ENCODE measurements at regions not wholly inside any gene's neighbourhood (a gene's known extent, or its start where the extent isn't known, plus 50 kb on each side); places are given as distances from the start of the nearest gene placed in this dataset.

DNA sequence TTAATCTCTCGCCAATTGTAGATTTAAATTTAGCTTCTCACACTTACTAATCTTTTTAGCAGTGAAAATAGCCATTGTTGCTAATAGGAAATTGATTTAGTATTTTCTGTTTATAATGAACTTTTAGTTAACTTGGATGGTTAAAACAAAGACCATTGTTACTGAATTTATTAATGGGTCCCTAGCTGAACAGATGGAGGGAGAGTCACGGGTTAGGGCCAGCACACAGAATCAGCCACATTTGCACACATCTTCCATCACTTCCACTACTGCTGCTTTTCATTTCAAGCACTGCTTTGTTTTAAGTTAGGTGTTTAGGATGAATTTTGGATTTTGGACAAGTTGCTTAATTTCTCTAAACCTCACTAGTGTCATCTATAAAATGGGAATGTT lies 125.9 kb upstream of the ADAMTSL1 start:
- intact Hi-C loops (cut with micrococcal nuclease) = no loop called here
- Histone ChIP-seq H3K9me2 (replicated peaks; ENCODE audit: low read length) (no peaks in the 10 kb centered on the region), H3K79me2 (ENCODE audit: low read length) (no peaks in the 10 kb centered on the region), H3K27ac (ENCODE audit: low read length) (no peak overlapping the region), H3K4me3 (ENCODE audit: low read length) (no peak overlapping the region), H3K9ac (ENCODE audit: low read length) (no peak overlapping the region), H3K9me3 (ENCODE audit: low read length) (no peaks in the 10 kb centered on the region), H4K20me1 (ENCODE audit: low read length) (no peaks in the 10 kb centered on the region), H3K4me2 (ENCODE audit: low read length) (no peak overlapping the region), H3K36me3 (ENCODE audit: low read depth, low read length) (no peaks in the 10 kb centered on the region), H3K27me3 (ENCODE audit: low read length) (no peaks in the 10 kb centered on the region), H3K4me1 (ENCODE audit: insufficient read depth, low read length) (no peaks in the 10 kb centered on the region), H2AFZ (ENCODE audit: low read length) (no peak overlapping the region), H3F3A (ENCODE audit: low read length, unreplicated experiment) (no peaks in the 10 kb centered on the region)
- ChIA-PET POLR2A (ENCODE audit: unreplicated experiment) (interaction anchor here (0.6 kb wide), 1 partner anchor 372 kb away, joined by 3 read pairs; no protein-coding TSS in a partner anchor), CTCF (no interaction called here)
- no peak for ATAC-seq
- DNase-seq = no peak
- no peak for TF ChIP-seq CTCF (conservative IDR thresholded peaks at IDR 0.05; ENCODE audit: low read depth, low read length)
- TF ChIP-seq EZH2 (IDR thresholded peaks at IDR 0.05; ENCODE audit: low read length, unreplicated experiment) = no peak
- no peak for TF ChIP-seq EZH2phosphoT487 (IDR thresholded peaks at IDR 0.05; ENCODE audit: borderline replicate concordance, low read length)
- no TSS peak for BruUV-seq (replicated peaks)

- BruUV-seq (replicated peaks) = no TSS peak
- ChIA-PET POLR2A (ENCODE audit: unreplicated experiment) (interaction anchor here (0.7 kb wide), 1 partner anchor 128 kb away, joined by 3 read pairs; no protein-coding TSS in a partner anchor), CTCF (no interaction called here)
- no peak for DNase-seq
- H3K9me3 ChIP-seq (ENCODE audit: low read length) = no peaks in the 10 kb centered on the region
- no peak overlapping the region for H3K4me3 ChIP-seq (ENCODE audit: low read length)
- no peak for ATAC-seq
- H3F3A ChIP-seq (ENCODE audit: low read length, unreplicated experiment) = no peaks in the 10 kb centered on the region
- H3K27me3 ChIP-seq (ENCODE audit: low read length) = no peaks in the 10 kb centered on the region
- no peak for TF ChIP-seq EZH2phosphoT487 (IDR thresholded peaks at IDR 0.05; ENCODE audit: borderline replicate concordance, low read length)
- TF ChIP-seq EZH2 (IDR thresholded peaks at IDR 0.05; ENCODE audit: low read length, unreplicated experiment) = no peak
- H3K36me3 ChIP-seq (ENCODE audit: low read depth, low read length) = no peaks in the 10 kb centered on the region
- no peak overlapping the region for H3K9ac ChIP-seq (ENCODE audit: low read length)
- H4K20me1 ChIP-seq (ENCODE audit: low read length) = no peaks in the 10 kb centered on the region
- H3K9me2 ChIP-seq (replicated peaks; ENCODE audit: low read length) = no peaks in the 10 kb centered on the region
- no peak overlapping the region for H3K4me2 ChIP-seq (ENCODE audit: low read length)
- intact Hi-C loops (cut with micrococcal nuclease) = no loop called here
- H3K4me1 ChIP-seq (ENCODE audit: insufficient read depth, low read length) = no peaks in the 10 kb centered on the region
- H2AFZ ChIP-seq (ENCODE audit: low read length) = no peak overlapping the region
- H3K79me2 ChIP-seq (ENCODE audit: low read length) = no peaks in the 10 kb centered on the region
- H3K27ac ChIP-seq (ENCODE audit: low read length) = no peak overlapping the region
These were observed 124.4 kb upstream of the ADAMTSL1 start for GRCh38 chr9:18349530-18349929.

DNA sequence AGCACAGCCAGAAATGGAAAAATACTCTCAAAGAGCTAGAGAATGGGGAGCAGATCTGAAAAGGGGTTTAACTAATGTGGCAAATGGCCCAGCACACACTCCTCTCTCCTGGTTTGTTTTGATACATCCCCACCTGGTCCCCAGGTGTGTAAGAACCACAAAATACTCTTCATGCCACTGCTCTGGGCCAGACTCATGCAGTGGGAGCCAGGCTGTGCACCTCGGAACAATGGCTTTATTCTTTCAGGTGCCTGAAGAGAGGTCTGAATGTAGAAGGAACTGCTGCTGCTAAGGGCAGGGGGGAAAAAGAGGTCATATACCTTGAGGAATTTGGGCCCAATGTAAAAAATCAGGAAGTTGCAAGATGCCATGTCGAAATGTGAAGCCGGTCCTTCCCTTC lies 123.9 kb upstream of the ADAMTSL1 start:
- Histone ChIP-seq H3K79me2 (ENCODE audit: low read length) (no peaks in the 10 kb centered on the region), H2AFZ (ENCODE audit: low read length) (no peak overlapping the region), H3K27ac (ENCODE audit: low read length) (no peak overlapping the region), H3K27me3 (ENCODE audit: low read length) (no peaks in the 10 kb centered on the region), H3K36me3 (ENCODE audit: low read depth, low read length) (no peaks in the 10 kb centered on the region), H3F3A (ENCODE audit: low read length, unreplicated experiment) (no peaks in the 10 kb centered on the region), H3K4me1 (ENCODE audit: insufficient read depth, low read length) (no peaks in the 10 kb centered on the region), H3K4me3 (ENCODE audit: low read length) (no peak overlapping the region), H3K9me2 (replicated peaks; ENCODE audit: low read length) (no peaks in the 10 kb centered on the region), H3K4me2 (ENCODE audit: low read length) (no peak overlapping the region), H3K9ac (ENCODE audit: low read length) (no peak overlapping the region), H4K20me1 (ENCODE audit: low read length) (no peaks in the 10 kb centered on the region), H3K9me3 (ENCODE audit: low read length) (no peaks in the 10 kb centered on the region)
- ATAC-seq = no peak
- intact Hi-C loops (cut with micrococcal nuclease) = no loop called here
- ChIA-PET POLR2A (ENCODE audit: unreplicated experiment) (no interaction called here), CTCF (no interaction called here)
- TF ChIP-seq CTCF (conservative IDR thresholded peaks at IDR 0.05; ENCODE audit: low read depth, low read length) = no peak
- TF ChIP-seq EZH2 (IDR thresholded peaks at IDR 0.05; ENCODE audit: low read length, unreplicated experiment) = no peak
- no peak for TF ChIP-seq EZH2phosphoT487 (IDR thresholded peaks at IDR 0.05; ENCODE audit: borderline replicate concordance, low read length)
- no TSS peak for BruUV-seq (replicated peaks)
- DNase-seq = no peak
